HG03432 (cell line): ENCODE measurements at regions not wholly inside any gene's neighbourhood (a gene's known extent, or its start where the extent isn't known, plus 50 kb on each side); places are given as distances from the start of the nearest gene placed in this dataset.

Experiments
- ATAC-seq: cut with Tn5 transposase; IDR thresholded peaks from one replicate; pipeline ENCODE4 v1.9.1; 2021; ENCODE audit warnings: mild to moderate bottlenecking, moderate library complexity; ENCODE audit not compliant: unreplicated experiment

- ATAC-seq: no peak
Observed at GRCh38 chr7:155986497-155987160, 174.4 kb upstream of the SHH start.

- ATAC-seq: no peak
Observed at GRCh38 chr7:155985518-155986250, 173.4 kb upstream of the SHH start.

GRCh38 chr7:155984609-155985405, 172.5 kb upstream of the SHH start:
- no peak for ATAC-seq

- no peak for ATAC-seq
Observed at GRCh38 chr7:155984028-155984580, 171.8 kb upstream of the SHH start.

- no peak for ATAC-seq
Observed at GRCh38 chr7:155983176-155983815, 171.0 kb upstream of the SHH start.

- no peak for ATAC-seq
Observed at GRCh38 chr7:155981703-155982102, 169.4 kb upstream of the SHH start.

GRCh38 chr7:155980841-155981240, 168.6 kb upstream of the SHH start:
- no peak for ATAC-seq

GRCh38 chr7:155979994-155980393, 167.7 kb upstream of the SHH start:
- no peak for ATAC-seq

- ATAC-seq: no peak
Observed at GRCh38 chr7:155979566-155979965, 167.3 kb upstream of the SHH start.

- no peak for ATAC-seq
Observed at GRCh38 chr7:155975490-155975889, 163.2 kb upstream of the SHH start.

GRCh38 chr7:155974186-155974897, 162.1 kb upstream of the SHH start:
- ATAC-seq: no peak

- no peak for ATAC-seq
Observed at GRCh38 chr7:155973451-155973997, 161.3 kb upstream of the SHH start.

GRCh38 chr7:155972651-155973390, 160.6 kb upstream of the SHH start:
- no peak for ATAC-seq

- ATAC-seq: no peak
Observed at GRCh38 chr7:155972247-155972646, 160.0 kb upstream of the SHH start.

- no peak for ATAC-seq
Observed at GRCh38 chr7:155971180-155971770, 159.0 kb upstream of the SHH start.

GRCh38 chr7:155969192-155969929, 157.1 kb upstream of the SHH start:
- ATAC-seq: no peak

GRCh38 chr7:155965010-155965409, 152.7 kb upstream of the SHH start:
- ATAC-seq: no peak

GRCh38 chr7:155964543-155964942, 152.3 kb upstream of the SHH start:
- no peak for ATAC-seq
